Omental fat pad (tissue), 3 donors: ENCODE measurements at regions not wholly inside any gene's neighbourhood (a gene's known extent, or its start where the extent isn't known, plus 50 kb on each side); places are given as distances from the start of the nearest gene placed in this dataset.

Experiments
- ATAC-seq: fragments of 150-250 bp; one replicate; pipeline ENCODE4 v1.9.1; 2016; ENCODE audit warnings: mild to moderate bottlenecking, moderate library complexity; ENCODE audit not compliant: low FRiP score
- DNase-seq: peaks from one replicate; pipeline ENCODE4 v3.0.0-alpha.2; 2019; ENCODE audit warnings: low spot score
- CTCF ChIP-seq, 3 donors: fragments of 450-650 bp; IDR thresholded peaks; one replicate each; pipeline ENCODE4 v1.5.1; 2016 to 2017; ENCODE audit warnings: antibody characterized with exemption in 3 of 3, mild to moderate bottlenecking in 3 of 3, moderate library complexity in 2 of 3

DNA sequence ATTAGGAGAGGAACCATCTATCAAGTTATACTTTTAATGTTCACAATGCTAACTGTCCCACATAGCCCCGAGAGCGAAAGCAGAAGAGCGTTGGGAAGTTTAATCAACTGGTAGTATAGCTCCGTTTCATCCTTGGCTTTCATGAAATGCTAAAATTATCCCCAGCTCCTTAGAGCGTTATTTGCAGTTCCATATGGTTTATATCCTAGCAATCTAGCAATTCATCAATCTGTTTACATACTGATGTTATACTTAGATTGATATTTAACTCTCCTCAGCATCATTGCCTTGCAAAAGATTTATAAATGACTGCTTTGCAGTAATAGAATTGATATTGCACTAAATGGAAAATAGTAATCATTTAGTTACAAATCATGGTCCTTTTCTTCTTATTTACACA is 419.8 kb downstream of the COG6 start:
- ATAC-seq (no peak), DNase-seq (no peak)
- no peak for TF ChIP-seq CTCF (IDR thresholded peaks at IDR 0.05)

DNA sequence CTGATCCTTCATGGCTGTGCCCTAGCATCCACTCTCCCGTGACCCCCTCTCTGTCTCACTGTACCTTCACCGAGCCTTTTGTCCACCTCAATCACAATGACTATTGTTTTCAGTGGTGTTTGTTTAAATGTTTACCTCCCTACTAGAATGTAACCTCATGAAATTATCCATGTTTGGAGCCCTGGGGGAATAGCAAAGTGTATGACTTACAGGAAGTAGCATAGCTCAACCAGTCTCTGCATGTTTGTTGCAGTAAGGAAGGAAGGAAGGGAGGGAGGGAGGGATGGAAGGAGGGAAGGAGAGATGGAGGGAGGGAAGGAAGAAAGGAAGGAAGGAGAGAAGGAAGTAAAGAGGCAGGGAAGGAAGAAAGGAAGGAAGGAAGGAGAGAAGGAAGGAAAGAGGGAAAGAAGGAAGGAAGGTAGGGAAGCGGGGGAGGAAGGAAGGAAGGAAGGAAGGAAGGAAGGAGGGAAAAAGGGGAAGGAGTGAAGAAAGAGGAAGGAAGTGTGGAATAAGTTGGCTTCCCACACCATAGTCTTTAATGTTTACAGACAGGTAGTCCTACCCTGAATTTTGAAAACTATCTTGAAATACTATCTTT is 421.4 kb downstream of the COG6 start:
- ATAC-seq (no peak), DNase-seq (no peak)
- TF ChIP-seq CTCF (IDR thresholded peaks at IDR 0.05): no peak

GRCh38 chr13:40077396-40078027 is 422.1 kb downstream of the COG6 start:
- ATAC-seq (no peak), DNase-seq (no peak)
- TF ChIP-seq CTCF (IDR thresholded peaks at IDR 0.05): no peak

GRCh38 chr13:40079721-40080120 is 424.3 kb downstream of the COG6 start:
- ATAC-seq (no peak), DNase-seq (no peak)
- no peak for TF ChIP-seq CTCF (IDR thresholded peaks at IDR 0.05)

DNA sequence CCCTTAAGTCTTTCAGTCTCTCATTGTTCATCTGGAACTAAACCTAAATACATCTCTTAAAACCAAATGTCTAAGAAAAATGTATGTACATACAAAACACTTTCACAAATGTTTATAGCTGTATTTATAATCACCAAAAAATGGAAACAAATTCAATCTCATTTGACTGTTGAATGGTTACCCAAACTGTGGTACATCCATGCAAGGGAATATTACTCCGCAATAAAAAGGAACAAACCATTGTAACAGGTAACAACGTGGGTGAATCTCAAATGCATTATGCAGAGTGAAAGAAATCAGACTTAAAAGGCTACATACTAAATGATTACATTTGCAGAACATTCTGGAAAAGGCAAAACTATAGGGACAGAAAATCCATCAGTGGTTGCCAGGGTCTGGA is 425.2 kb downstream of the COG6 start:
- no peak for DNase-seq
- no peak for TF ChIP-seq CTCF (IDR thresholded peaks at IDR 0.05)
- no peak for ATAC-seq

GRCh38 chr13:40082639-40083038 is 427.2 kb downstream of the COG6 start:
- no peak for TF ChIP-seq CTCF (IDR thresholded peaks at IDR 0.05)
- DNase-seq: no peak
- peak; percentile 67 for ATAC-seq

DNA sequence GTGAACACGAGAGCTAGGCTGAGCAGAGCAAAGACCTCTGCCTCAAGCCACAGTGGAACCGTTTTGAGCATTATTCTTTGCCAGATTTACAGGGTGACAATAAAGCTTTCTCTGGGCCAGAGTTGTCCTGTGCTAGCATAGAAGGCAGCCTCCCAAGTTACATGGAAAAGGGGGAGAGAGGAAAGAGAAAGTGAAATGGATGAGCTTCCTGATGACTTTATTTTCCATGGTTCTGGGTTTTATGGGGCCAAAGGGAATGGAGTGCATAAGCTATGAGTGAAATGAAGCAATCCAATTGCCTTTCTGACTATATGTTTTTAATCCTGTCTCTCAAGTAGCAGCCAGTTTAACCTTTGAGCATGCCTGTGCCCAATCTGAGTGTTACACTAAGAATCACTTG is 428.4 kb downstream of the COG6 start:
- ATAC-seq (no peak), DNase-seq (no peak)
- no peak for TF ChIP-seq CTCF (IDR thresholded peaks at IDR 0.05)
